GM21367 (cell line): ENCODE measurements at regions not wholly inside any gene's neighbourhood (a gene's known extent, or its start where the extent isn't known, plus 50 kb on each side); places are given as distances from the start of the nearest gene placed in this dataset.

Experiments
- ATAC-seq: cut with Tn5 transposase; IDR thresholded peaks from one replicate; pipeline ENCODE4 v1.9.1; 2021; ENCODE audit not compliant: unreplicated experiment

DNA sequence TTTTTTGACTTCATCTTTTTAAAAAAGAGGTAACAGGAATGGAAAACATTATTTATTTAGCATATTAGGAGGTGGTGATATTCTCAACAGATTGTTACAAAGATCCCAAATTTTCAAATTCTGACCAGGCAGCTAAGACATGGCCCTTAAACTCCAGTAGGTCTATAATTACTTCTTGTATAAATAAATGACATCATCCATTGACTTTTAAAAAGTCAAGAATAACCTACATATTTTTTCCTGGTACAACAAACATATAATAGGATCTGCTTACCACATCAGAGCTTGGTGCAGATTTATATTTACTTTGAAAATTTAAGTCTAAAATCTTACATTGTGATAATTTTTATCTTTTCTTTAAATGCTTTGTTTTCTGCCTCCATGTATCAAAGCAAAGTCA lies 92.2 kb upstream of the TRPM3 start:
- ATAC-seq = no peak

DNA sequence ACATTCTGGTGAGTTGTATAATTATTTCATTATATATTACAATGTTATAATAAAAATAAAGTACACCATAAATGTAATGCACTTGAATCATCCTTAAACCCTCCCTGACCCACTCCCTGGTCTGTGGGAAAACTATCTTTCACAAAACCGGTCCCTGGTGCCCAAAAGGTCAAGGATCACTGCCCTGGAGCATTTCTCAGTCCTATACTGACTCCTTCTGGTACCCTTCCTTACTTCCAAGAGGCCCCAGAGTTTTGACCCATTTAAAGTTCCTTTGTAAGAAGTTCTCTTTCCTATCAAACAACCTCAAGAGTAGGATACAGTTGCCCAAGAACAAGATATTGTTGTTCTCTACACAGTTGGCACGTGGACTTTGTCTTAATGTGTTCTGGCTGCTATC lies 88.9 kb upstream of the TRPM3 start:
- no peak for ATAC-seq

DNA sequence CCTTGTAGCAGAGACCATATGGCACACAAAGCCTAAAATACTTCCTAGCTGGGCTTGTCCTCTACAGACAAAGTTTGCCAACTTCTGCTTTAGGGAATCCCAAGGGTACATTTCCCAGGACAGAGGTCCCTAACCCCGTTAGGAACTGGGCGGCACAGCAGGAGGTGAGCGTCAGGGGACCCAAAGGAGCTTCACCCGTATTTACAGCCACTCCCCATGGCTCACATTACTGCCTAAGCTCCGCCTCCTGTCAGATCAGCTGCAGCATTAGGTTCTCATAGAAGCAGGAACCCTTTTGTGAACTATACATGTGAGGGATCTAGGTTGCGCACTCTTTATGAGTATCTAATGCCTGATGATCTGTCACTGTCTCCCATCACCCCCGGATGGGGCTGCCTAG lies 88.5 kb upstream of the TRPM3 start:
- no peak for ATAC-seq

DNA sequence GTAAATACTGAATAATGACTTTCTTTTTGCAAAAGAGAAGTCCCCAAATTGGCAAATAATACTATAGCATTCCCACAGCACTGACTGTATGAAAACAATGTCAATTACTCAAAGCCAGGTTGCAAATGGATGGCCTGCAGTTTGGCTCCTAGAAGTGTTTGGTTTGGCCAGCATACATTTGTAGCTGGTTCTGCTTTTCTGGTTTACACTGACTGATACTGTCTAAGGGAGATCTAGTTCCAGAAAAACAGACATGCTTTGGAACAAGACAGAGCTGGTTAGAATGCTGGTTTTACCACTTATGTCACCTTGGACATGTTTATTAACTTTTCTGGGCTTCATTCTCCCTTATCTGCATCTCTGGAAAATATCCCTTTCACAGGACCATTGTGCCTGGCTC lies 81.5 kb upstream of the TRPM3 start:
- ATAC-seq = no peak

DNA sequence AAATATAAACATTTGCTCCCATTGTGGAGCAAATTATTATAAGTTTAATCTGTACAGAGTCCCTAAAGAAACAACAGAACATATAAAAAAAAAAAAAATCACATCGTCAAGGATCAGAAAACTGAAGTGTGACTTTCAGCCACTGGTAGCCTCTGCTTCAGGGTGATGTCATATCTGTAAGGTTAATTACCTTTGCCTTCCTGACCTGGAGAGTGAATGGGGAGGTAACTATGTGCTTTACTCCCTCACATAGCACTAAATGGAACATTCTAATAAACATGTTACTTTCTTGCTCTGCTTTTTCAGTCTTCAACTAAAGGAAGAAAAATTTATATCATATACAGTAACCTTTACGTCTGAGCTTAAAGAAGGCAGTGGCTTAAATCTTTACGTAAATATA lies 70.3 kb upstream of the TRPM3 start:
- no peak for ATAC-seq

DNA sequence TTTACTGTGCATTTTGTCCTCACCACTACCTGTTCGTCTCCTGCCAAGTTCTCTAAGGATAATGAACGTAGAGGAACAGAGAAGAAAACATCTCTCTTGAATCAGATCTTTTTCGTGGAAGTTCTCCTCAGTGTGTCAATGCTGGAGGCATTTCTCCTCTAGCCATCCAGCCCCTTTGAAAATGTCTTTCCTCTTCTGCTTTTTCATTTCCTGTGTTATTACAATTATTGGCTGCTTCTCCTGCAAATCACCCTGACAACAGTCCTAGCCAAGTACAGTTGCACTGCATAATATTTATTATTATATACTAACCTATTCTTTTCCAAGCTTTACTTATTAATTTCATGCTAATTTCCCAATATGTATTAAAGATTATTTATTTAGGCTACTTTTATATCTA lies 61.8 kb upstream of the TRPM3 start:
- no peak for ATAC-seq

DNA sequence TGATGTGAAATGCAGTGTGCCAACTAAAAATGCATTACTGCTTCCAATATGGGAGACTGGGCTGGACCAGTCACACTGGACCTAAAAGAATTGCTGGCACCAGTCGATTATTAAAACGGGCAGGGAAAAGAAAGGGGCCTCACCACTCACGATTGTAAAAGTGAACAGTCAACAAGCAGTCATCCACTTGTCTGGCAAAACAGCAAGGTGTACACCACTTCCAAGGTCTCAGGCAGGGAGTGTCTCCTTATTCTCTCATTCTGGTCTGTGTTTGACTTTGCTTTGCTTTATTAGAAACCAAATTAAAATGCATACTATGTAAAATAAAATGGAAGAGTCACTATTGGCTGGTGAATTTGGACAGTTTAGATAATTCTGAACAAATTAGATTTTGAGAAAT lies 57.8 kb upstream of the TRPM3 start:
- ATAC-seq = no peak

DNA sequence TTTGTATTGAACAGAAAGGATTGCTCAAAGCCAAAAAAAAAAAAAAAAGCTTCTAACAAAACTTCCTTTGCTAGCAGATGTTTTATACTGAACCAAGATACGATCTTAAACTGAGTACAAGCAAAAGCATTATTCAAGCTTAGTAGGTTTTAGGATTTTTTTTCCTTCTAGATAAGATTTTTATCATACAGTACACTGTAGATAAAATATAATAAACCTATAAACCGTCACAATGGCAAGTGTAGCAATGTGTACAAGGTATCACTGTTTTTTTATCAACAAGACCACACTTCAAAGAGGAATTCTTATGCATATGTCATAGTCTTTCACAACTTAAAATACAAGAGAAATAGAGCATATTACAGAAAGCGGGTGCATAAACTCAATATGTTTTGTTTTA lies 56.5 kb upstream of the TRPM3 start:
- no peak for ATAC-seq

DNA sequence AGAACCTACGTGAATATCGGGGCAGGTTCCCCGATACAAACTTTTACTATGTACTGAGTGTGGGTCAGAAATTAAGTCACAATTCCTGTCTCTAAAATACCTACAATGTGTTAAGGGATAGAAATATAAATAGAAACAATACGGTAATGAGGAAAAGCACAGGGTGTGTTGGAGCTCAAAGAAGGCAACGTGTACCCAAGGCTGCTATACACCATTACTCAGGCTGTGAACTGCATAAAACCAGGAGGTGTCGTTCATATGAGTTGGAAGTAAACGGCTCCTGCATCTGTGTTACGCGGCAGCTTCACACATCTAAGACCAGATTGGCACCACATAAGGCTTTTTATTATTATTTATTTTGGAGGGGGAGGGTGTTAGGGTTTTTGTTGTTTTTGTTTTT lies 50.1 kb upstream of the TRPM3 start:
- ATAC-seq = no peak
